ENCODE measurements at regions not wholly inside any gene's neighbourhood (a gene's known extent, or its start where the extent isn't known, plus 50 kb on each side); places are given as distances from the start of the nearest gene placed in this dataset.

DNA sequence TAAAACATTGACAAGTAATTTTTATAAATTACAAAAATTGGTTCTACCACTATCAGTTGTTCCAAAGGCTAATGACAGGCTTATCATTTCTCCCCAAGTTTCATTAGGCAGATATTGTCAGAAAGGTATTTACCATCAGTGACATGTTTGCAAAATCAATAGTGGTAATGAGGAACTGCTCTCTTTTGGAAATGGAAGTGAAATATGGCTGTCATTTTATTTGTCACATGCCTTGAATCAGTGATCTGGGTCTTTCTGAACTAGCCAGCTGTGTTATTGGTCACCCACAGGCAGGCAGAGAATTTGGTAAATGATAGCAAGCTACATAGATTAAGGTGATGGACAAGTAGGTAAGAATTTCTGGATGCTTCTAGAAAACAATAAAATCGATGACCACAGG, 268.0 kb upstream of the ARHGEF26 start:
- TF ChIP-seq POLR2AphosphoS5 (IDR thresholded peaks at IDR 0.05; ENCODE audit: insufficient read depth, low read depth, low read length): no peak
- no peak for TF ChIP-seq CTCF (IDR thresholded peaks at IDR 0.05; ENCODE audit: extremely low read depth in 1 of 2, insufficient read depth in 1 of 2, low read depth in 1 of 2, low read length in 2 of 2)
- no peak for TF ChIP-seq EZH2 (IDR thresholded peaks at IDR 0.05; ENCODE audit: borderline replicate concordance, low read depth, low read length, severe bottlenecking)
- no peak for TF ChIP-seq MYC (IDR thresholded peaks at IDR 0.05; ENCODE audit: low read depth, low read length)
- TF ChIP-seq, protein P1, sequence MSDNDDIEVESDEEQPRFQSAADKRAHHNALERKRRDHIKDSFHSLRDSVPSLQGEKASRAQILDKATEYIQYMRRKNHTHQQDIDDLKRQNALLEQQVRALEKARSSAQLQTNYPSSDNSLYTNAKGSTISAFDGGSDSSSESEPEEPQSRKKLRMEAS (IDR thresholded peaks at IDR 0.05; ENCODE audit: insufficient read depth, insufficient read length): no peak
- TF ChIP-seq POLR2A (IDR thresholded peaks at IDR 0.05; ENCODE audit: low read depth, low read length): no peak
- TF ChIP-seq FOS (IDR thresholded peaks at IDR 0.05; ENCODE audit: borderline replicate concordance, insufficient read depth, low read length): no peak
- no peak for TF ChIP-seq JUN (IDR thresholded peaks at IDR 0.05; ENCODE audit: borderline replicate concordance, insufficient read depth, insufficient read length, low read depth)
